DMS53 treated with DMSO at 0.1 percent for 48 hours (cell line): ENCODE measurements at regions not wholly inside any gene's neighbourhood (a gene's known extent, or its start where the extent isn't known, plus 50 kb on each side); places are given as distances from the start of the nearest gene placed in this dataset.
A peak's percentile ranks its signal among the peaks of the same experiment; 100 is the strongest.

ENCODE experiments used
- DNase-seq: peaks from one replicate; lab custom pipeline; 2025; ENCODE audit not compliant: unreplicated experiment; lab: John Stamatoyannopoulos, UW

- no peak for DNase-seq
These were observed 52.1 kb upstream of the DIPK1A start for GRCh38 chr1:93013145-93014065.

DNA sequence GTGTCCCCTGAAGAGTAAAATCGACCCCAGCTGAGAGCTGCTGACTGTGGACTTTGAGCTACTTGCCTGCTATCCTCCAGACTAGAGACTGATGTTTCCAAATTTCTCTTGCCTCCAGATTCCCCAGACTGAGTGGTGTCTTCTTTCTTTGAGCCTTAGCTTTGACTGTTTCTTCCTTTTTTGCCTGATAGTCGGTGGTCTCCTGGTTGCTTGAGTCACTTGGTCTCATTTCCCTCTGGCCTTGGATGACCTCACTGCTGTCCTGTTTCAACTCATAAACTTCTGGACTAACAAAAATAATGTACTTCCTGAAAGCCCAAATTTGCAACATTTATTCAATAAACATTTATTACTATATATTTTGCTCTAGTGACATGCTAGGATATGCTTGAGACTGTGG lies 52.9 kb upstream of the DIPK1A start:
- DNase-seq = no peak

GRCh38 chr1:93015590-93015989 lies 54.3 kb upstream of the DIPK1A start:
- peak; percentile 45 for DNase-seq

GRCh38 chr1:93016171-93016570 lies 54.9 kb upstream of the DIPK1A start:
- DNase-seq = no peak

DNA sequence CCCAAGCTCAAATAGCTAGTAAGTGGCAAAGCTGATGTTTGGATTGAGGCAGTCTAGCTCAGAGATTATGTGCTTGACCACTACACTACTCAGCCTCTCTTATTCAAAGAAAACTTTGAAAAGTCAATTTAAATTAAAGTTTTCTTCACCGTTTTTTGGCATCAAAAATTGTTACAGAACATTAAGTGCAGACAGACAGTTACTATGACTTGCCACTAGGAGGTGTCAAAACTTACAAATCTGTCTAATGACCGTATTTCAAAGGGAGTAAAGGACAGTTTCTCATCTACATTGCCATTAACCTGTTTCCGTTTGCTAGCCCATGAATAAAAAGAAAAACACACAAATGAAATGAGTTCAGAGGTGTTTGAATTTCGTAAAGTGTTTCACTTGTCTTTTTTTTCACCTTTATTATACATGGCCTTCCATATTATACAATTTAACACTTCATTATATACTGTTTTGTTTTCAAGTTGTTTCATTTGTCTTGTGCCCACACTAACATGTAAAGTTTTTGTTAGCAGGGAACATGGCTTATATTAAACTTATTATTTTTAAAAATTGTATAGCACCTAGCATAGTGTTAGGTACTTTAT lies 57.4 kb upstream of the MTF2 start:
- DNase-seq = peak; percentile 87

DNA sequence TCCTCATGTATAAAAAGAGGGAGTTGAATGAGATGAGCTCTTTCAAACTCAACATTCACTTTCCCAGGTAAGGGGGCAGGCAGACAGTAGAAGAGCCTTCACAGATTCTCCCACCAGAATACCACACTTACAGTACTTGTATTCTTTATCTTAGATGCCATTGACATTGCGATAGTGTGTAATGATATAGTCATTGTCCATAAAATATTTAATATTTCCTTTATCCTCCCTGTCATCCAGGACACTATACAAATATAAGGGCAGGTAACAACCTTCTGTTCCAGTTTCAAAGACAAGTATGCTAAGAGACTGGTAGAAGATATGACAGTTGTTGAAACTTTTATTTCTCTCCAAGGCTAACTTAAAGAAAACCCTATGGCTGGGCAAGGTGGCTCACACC lies 56.5 kb upstream of the MTF2 start:
- DNase-seq = no peak

DNA sequence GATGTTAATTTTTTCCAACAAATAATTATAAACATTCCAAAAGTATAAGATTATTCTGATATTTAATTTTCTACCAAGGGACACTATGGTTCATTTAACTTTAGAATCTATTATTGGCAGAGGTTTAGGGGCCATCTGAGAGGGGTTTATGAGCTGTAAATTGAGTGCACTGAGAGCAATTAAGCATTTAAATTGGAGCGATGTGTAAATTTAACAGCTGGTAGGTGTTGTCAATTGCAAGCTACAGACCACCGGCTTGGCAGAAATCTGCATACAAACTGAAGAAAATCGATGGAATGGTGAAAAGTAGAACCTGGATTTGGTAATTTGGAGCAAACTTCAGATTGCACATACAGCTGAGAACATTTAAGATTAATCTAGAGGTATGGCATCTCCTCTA lies 55.8 kb upstream of the MTF2 start:
- no peak for DNase-seq

DNA sequence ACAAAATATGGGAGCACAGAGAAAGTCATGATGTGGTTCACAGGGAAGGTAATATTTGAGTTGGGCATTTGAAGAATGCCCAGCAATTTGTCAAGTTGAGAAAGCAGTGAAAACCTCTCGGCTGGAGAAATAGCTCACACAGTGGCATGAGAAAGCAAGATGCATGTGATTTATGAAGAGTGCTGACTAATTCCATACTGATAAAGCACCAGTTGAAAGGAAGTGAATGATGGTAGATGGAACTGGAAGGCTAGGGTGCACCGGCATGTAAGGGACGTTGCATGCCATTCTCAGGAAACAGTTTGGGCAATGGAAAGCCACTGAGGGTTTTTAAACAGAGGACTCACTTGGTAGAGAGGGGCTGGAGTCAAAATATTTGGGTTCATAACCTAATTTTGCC lies 53.5 kb upstream of the MTF2 start:
- no peak for DNase-seq

GRCh38 chr1:93028542-93028941 lies 50.5 kb upstream of the MTF2 start:
- no peak for DNase-seq
